ENCODE measurements at regions not wholly inside any gene's neighbourhood (a gene's known extent, or its start where the extent isn't known, plus 50 kb on each side); places are given as distances from the start of the nearest gene placed in this dataset.

- Histone ChIP-seq H3K9ac (ENCODE audit: low read length) (no peak overlapping the region), H3K4me1 (ENCODE audit: control insufficient read depth, insufficient read depth, low read length) (no peaks in the 10 kb centered on the region), H3K9me3 (ENCODE audit: control insufficient read depth, low read length) (no peaks in the 10 kb centered on the region), H3K36me3 (ENCODE audit: control insufficient read depth, insufficient read depth, low read length) (no peaks in the 10 kb centered on the region), H3K4me3 (ENCODE audit: low read length) (no peak overlapping the region), H3K27me3 (ENCODE audit: control insufficient read depth, insufficient read depth, low read length) (no peaks in the 10 kb centered on the region)
Observed at GRCh38 chr13:111556496-111556895, 236.1 kb downstream of the TEX29 start.

GRCh38 chr13:111557921-111558699, 237.7 kb downstream of the TEX29 start:
- no peak overlapping the region for H3K4me3 ChIP-seq (ENCODE audit: low read length)
- H3K9ac ChIP-seq (ENCODE audit: low read length) = no peak overlapping the region
- H3K9me3 ChIP-seq (ENCODE audit: control insufficient read depth, low read length) = no peaks in the 10 kb centered on the region
- H3K36me3 ChIP-seq (ENCODE audit: control insufficient read depth, insufficient read depth, low read length) = no peaks in the 10 kb centered on the region
- H3K27me3 ChIP-seq (ENCODE audit: control insufficient read depth, insufficient read depth, low read length) = no peaks in the 10 kb centered on the region
- no peaks in the 10 kb centered on the region for H3K4me1 ChIP-seq (ENCODE audit: control insufficient read depth, insufficient read depth, low read length)

GRCh38 chr13:111558700-111559088, 238.3 kb downstream of the TEX29 start:
- no peaks in the 10 kb centered on the region for H3K4me1 ChIP-seq (ENCODE audit: control insufficient read depth, insufficient read depth, low read length)
- H3K9ac ChIP-seq (ENCODE audit: low read length) = no peak overlapping the region
- no peak overlapping the region for H3K4me3 ChIP-seq (ENCODE audit: low read length)
- no peaks in the 10 kb centered on the region for H3K36me3 ChIP-seq (ENCODE audit: control insufficient read depth, insufficient read depth, low read length)
- H3K27me3 ChIP-seq (ENCODE audit: control insufficient read depth, insufficient read depth, low read length) = no peaks in the 10 kb centered on the region
- H3K9me3 ChIP-seq (ENCODE audit: control insufficient read depth, low read length) = no peaks in the 10 kb centered on the region

DNA sequence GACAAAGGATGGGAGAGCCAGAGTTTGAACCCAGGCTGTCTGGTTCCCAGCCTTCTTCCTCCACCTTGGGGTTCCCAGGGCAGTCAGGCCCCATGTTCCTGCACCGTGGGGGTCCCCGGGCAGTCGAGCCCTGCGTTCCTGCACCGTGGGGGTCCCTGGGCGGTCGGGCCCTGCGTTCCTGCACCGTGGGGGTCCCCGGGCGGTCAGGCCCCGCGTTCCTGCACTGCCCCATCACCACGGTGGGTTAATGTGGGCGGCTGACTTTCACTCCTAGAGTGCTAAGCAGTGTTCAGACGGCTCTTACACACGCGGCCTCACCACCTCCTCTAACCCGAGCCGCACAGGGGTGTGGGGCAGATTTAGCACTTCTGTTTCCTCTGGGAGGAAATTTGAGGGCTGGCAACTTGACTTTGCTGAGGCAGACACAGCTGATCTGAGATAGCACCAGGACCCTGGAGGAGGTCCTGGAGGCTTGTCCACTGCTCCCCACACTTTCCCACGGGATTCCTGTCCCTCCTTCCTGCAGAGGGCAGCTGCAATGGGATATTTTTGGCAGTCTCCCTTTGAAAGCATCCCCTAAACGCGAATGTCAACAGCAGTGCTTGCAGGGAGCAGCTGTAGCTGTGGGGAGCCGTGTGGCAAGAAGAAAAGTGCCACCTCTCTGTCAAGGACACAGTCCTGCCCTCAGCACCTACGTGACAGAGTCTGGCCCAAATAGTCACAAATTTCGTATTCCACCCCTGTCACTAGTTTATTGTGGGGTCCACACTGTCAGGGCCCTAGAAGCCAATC, 239.4 kb downstream of the TEX29 start:
- Histone ChIP-seq H3K9ac (ENCODE audit: low read length) (no peak overlapping the region), H3K4me3 (ENCODE audit: low read length) (no peak overlapping the region), H3K27me3 (ENCODE audit: control insufficient read depth, insufficient read depth, low read length) (no peaks in the 10 kb centered on the region), H3K36me3 (ENCODE audit: control insufficient read depth, insufficient read depth, low read length) (no peaks in the 10 kb centered on the region), H3K9me3 (ENCODE audit: control insufficient read depth, low read length) (no peaks in the 10 kb centered on the region), H3K4me1 (ENCODE audit: control insufficient read depth, insufficient read depth, low read length) (no peaks in the 10 kb centered on the region)

GRCh38 chr13:111561091-111561781, 240.8 kb downstream of the TEX29 start:
- no peaks in the 10 kb centered on the region for H3K4me1 ChIP-seq (ENCODE audit: control insufficient read depth, insufficient read depth, low read length)
- no peak overlapping the region for H3K9ac ChIP-seq (ENCODE audit: low read length)
- H3K9me3 ChIP-seq (ENCODE audit: control insufficient read depth, low read length) = no peaks in the 10 kb centered on the region
- no peak overlapping the region for H3K4me3 ChIP-seq (ENCODE audit: low read length)
- H3K36me3 ChIP-seq (ENCODE audit: control insufficient read depth, insufficient read depth, low read length) = no peaks in the 10 kb centered on the region
- H3K27me3 ChIP-seq (ENCODE audit: control insufficient read depth, insufficient read depth, low read length) = no peaks in the 10 kb centered on the region

- no peak overlapping the region for H3K4me3 ChIP-seq (ENCODE audit: low read length)
- no peaks in the 10 kb centered on the region for H3K27me3 ChIP-seq (ENCODE audit: control insufficient read depth, insufficient read depth, low read length)
- no peaks in the 10 kb centered on the region for H3K9me3 ChIP-seq (ENCODE audit: control insufficient read depth, low read length)
- no peaks in the 10 kb centered on the region for H3K4me1 ChIP-seq (ENCODE audit: control insufficient read depth, insufficient read depth, low read length)
- H3K36me3 ChIP-seq (ENCODE audit: control insufficient read depth, insufficient read depth, low read length) = no peaks in the 10 kb centered on the region
- H3K9ac ChIP-seq (ENCODE audit: low read length) = no peak overlapping the region
Observed at GRCh38 chr13:111562716-111563115, 242.3 kb downstream of the TEX29 start.

DNA sequence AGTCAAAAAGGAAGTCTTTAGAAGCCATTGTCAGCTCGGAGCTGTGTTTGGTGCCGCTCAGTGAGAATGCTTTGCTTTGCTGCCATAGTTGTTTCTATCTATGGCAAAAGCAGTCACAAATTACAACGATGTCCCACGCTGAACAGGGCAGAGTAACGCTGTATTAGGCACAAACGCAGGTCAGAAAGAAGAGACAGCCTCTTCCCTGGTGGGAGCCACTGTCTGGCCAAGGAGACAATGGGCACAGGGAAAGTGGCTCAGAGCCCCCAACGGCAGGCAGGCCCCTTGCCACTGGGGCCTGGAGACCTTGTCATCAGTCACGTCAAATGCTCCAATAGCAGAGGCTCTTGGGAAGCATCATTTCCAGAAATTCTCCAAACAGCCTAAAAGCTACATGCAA, 244.2 kb downstream of the TEX29 start:
- Histone ChIP-seq H3K36me3 (ENCODE audit: control insufficient read depth, insufficient read depth, low read length) (no peaks in the 10 kb centered on the region), H3K9me3 (ENCODE audit: control insufficient read depth, low read length) (no peaks in the 10 kb centered on the region), H3K27me3 (ENCODE audit: control insufficient read depth, insufficient read depth, low read length) (no peaks in the 10 kb centered on the region), H3K9ac (ENCODE audit: low read length) (no peak overlapping the region), H3K4me3 (ENCODE audit: low read length) (no peak overlapping the region), H3K4me1 (ENCODE audit: control insufficient read depth, insufficient read depth, low read length) (no peaks in the 10 kb centered on the region)

DNA sequence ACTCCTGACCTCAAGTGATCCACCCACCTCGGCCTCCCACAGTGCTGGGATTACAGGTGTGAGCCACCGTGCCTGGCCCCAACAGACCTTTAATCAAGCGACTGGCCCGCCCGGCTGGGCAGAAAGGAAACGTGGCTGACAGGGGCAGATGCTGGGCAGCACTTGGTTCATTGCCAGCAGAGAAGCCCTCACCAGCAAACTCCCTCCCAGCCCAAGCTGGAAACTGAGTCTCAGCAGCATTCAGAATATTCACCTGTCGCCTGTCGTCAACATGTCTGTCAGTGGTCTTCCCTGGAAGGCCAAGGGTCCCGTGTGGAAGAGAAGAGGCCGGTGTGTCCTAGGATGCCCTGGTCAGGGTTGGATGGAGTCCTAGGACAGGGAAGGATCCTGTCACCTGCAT, 245.0 kb downstream of the TEX29 start:
- no peaks in the 10 kb centered on the region for H3K36me3 ChIP-seq (ENCODE audit: control insufficient read depth, insufficient read depth, low read length)
- no peak overlapping the region for H3K9ac ChIP-seq (ENCODE audit: low read length)
- peaks cover 4% of the 10 kb centered on the region for H3K4me1 ChIP-seq (ENCODE audit: control insufficient read depth, insufficient read depth, low read length)
- no peak overlapping the region for H3K4me3 ChIP-seq (ENCODE audit: low read length)
- no peaks in the 10 kb centered on the region for H3K27me3 ChIP-seq (ENCODE audit: control insufficient read depth, insufficient read depth, low read length)
- no peaks in the 10 kb centered on the region for H3K9me3 ChIP-seq (ENCODE audit: control insufficient read depth, low read length)

DNA sequence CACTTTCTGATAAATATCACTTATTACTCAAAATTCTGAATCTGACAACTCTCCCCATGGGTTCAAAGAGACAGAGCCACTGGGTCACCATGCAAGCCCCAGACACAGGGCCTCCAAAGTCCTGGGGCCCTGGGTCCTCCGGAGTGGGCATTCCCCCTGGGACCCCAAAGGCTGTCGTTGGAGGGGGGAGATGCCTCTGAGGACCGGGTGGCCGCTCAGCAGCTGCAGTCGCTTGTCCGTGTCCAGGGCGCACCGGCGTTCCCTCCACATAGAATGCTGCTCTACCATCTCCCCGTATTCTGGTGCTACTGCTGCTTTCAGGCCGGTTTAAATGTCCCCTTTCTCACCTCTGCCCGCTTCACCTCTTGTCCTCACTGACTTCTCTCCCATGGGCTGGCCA, 246.1 kb downstream of the TEX29 start:
- H3K9ac ChIP-seq (ENCODE audit: low read length) = no peak overlapping the region
- no peaks in the 10 kb centered on the region for H3K27me3 ChIP-seq (ENCODE audit: control insufficient read depth, insufficient read depth, low read length)
- peaks cover 4% of the 10 kb centered on the region for H3K4me1 ChIP-seq (ENCODE audit: control insufficient read depth, insufficient read depth, low read length)
- no peaks in the 10 kb centered on the region for H3K36me3 ChIP-seq (ENCODE audit: control insufficient read depth, insufficient read depth, low read length)
- no peaks in the 10 kb centered on the region for H3K9me3 ChIP-seq (ENCODE audit: control insufficient read depth, low read length)
- H3K4me3 ChIP-seq (ENCODE audit: low read length) = no peak overlapping the region

DNA sequence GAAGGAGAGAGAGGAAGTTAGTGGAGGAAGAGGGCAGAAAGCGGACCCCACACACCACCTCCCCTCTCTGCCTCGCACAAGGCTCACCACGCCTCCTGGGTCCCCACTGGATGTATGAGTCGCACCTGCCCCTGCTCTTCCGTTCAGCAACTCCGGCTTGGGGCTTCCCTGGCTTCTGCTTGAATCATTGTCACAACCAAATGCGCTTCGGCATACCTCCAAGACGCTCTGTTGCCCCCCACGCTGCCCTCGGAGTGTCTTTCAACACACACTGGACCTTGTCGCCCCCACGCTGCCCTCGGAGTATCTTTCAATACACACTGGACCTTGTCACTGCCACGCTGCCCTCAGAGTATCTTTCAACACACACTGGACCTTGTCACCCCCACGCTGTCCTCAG, 247.2 kb downstream of the TEX29 start:
- no peaks in the 10 kb centered on the region for H3K27me3 ChIP-seq (ENCODE audit: control insufficient read depth, insufficient read depth, low read length)
- no peak overlapping the region for H3K4me3 ChIP-seq (ENCODE audit: low read length)
- H3K36me3 ChIP-seq (ENCODE audit: control insufficient read depth, insufficient read depth, low read length) = no peaks in the 10 kb centered on the region

DNA sequence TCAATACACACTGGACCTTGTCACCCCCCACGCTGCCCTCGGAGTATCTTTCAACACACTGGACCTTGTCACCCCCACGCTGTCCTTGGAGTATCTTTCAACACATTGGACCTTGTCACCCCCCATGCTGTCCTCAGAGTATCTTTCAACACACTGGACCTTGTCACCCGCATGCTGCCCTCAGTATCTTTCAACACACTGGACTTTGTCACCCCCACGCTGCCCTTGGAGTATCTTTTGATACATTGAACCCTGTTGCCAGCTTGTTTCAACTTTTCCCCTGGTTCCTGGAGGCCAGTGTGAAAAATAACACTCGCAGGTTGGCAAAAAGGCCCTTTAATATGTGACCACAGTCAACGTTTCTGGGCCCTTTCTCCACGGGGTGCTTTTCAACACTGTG, 247.8 kb downstream of the TEX29 start:
- no peaks in the 10 kb centered on the region for H3K36me3 ChIP-seq (ENCODE audit: control insufficient read depth, insufficient read depth, low read length)
- H3K9ac ChIP-seq (ENCODE audit: low read length) = no peak overlapping the region
- H3K27me3 ChIP-seq (ENCODE audit: control insufficient read depth, insufficient read depth, low read length) = no peaks in the 10 kb centered on the region
- peaks cover 16% of the 10 kb centered on the region for H3K4me1 ChIP-seq (ENCODE audit: control insufficient read depth, insufficient read depth, low read length)
- no peak overlapping the region for H3K4me3 ChIP-seq (ENCODE audit: low read length)
- no peaks in the 10 kb centered on the region for H3K9me3 ChIP-seq (ENCODE audit: control insufficient read depth, low read length)

More for the DNA sequence above, 247.2 kb downstream of the TEX29 start:
- H3K4me1 ChIP-seq (ENCODE audit: control insufficient read depth, insufficient read depth, low read length) = peaks cover 12% of the 10 kb centered on the region
- no peaks in the 10 kb centered on the region for H3K9me3 ChIP-seq (ENCODE audit: control insufficient read depth, low read length)
- H3K9ac ChIP-seq (ENCODE audit: low read length) = no peak overlapping the region

DNA sequence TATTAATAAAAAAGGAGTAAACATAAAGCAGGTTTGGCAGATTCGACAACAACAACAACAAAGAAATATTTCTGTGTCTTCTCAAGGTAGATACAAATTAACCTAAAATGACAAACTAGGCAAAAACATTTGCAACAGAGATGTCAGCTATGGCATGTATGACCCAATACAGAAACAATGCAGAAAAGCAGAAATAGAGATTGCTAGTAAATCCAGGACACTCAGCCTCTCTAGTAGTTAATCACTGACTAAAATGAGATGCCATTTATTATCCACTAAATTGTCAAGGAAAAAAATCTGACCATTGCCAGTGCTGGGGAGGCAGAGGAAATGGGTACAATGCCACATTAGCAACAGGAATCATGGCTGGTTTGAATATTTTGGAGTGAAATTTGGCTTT, 250.5 kb downstream of the TEX29 start:
- Histone ChIP-seq H3K4me3 (ENCODE audit: low read length) (no peak overlapping the region), H3K36me3 (ENCODE audit: control insufficient read depth, insufficient read depth, low read length) (no peaks in the 10 kb centered on the region), H3K9me3 (ENCODE audit: control insufficient read depth, low read length) (peaks cover 16% of the 10 kb centered on the region), H3K9ac (ENCODE audit: low read length) (no peak overlapping the region), H3K27me3 (ENCODE audit: control insufficient read depth, insufficient read depth, low read length) (no peaks in the 10 kb centered on the region), H3K4me1 (ENCODE audit: control insufficient read depth, insufficient read depth, low read length) (peaks cover 21% of the 10 kb centered on the region)
